NB4 (cell line): ENCODE measurements at regions not wholly inside any gene's neighbourhood (a gene's known extent, or its start where the extent isn't known, plus 50 kb on each side); places are given as distances from the start of the nearest gene placed in this dataset.

Experiments used
- POLR2A ChIP-seq: IDR thresholded peaks from 2 replicates; pipeline ENCODE4 v1.6.1; 2011; ENCODE audit warnings: mild to moderate bottlenecking; ENCODE audit not compliant: insufficient read length; ENCODE audit errors: extremely low read depth
- TF ChIP-seq, protein P1 (sequence below): IDR thresholded peaks from one replicate; pipeline ENCODE4 v1.5.1; 2012; ENCODE audit warnings: low read depth, low read length

DNA sequence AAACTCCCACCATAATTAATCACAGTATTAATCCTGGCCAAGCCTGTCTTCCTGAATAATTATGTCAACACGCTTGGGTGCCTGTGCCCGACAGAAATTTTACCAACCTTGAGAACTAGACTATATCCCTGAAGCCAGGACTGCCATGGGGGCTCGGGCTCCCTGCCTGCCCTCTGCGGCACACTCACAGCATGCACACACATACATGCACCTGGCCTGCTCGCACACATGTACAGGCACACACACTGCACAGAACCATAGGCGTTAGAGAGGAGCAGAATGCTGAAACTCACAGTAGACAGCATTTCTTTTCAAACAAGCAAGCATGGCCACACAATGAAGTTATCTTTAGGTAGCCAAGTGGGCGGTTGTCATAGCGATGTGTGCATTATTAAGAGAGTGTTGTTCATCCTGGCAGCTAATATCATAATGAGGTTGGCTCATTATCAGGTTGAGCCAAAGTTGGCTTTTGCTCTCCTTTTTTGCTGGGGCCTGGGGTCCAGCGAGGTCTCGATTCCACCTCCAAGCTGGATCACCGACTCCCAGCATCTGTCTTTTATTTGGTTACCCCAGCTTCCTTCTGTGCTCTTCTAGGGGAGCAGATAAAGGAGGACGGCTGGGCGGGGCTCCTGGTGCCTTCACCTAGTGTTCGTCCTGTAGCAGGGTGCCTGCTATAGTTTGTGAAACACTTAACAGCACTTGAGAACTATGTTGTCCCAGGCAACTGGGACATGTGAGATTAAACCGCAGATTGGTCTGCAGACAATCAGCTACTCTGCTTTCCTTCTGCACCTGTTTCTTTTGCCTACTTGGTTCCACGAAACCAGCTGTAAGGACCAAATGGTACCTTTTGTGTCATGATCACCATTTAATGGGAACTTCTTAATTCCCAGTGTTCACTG is 91.4 kb downstream of the ZNF621 start:
- TF ChIP-seq, protein P1, sequence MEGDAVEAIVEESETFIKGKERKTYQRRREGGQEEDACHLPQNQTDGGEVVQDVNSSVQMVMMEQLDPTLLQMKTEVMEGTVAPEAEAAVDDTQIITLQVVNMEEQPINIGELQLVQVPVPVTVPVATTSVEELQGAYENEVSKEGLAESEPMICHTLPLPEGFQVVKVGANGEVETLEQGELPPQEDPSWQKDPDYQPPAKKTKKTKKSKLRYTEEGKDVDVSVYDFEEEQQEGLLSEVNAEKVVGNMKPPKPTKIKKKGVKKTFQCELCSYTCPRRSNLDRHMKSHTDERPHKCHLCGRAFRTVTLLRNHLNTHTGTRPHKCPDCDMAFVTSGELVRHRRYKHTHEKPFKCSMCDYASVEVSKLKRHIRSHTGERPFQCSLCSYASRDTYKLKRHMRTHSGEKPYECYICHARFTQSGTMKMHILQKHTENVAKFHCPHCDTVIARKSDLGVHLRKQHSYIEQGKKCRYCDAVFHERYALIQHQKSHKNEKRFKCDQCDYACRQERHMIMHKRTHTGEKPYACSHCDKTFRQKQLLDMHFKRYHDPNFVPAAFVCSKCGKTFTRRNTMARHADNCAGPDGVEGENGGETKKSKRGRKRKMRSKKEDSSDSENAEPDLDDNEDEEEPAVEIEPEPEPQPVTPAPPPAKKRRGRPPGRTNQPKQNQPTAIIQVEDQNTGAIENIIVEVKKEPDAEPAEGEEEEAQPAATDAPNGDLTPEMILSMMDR = no peak
- no peak for TF ChIP-seq POLR2A
